ENCODE measurements at regions not wholly inside any gene's neighbourhood (a gene's known extent, or its start where the extent isn't known, plus 50 kb on each side); places are given as distances from the start of the nearest gene placed in this dataset.

DNA sequence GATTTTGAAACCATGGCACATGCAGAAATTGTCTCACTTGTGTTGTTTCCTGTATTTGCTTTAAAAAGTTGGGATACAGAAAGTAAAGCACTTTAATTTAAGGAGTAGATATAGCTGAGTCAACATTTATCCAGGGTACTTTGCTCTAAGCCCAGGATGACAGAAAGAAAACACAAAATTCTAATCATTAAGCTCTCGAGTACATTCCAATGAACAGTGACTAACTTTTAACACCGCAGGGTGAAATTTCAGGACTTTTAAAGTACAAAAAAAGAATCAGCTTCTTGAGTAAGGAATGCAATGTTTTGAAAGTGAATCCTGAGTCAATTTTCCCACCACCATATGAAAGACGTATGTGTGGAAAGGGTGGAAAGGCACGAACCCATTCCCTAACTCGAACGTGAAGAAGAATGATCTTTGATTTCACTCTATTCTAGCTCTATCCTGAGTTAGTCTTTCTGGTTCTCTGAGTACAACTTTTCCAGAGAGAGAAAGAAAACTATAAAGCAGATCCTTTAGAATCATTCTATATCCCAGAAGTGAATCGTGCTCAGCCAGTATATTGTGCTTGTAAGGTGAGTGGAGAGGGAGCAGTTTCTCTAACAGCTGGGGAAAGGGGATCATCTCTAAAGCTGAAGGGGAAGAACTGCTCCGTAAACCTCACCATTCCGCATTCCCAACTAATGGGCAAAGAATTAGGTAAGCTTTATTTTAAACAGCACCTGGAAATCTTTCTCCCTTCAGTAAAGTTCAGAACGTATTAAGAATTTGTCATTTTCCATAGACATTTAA is 779.0 kb upstream of the FLRT2 start:
- Histone ChIP-seq H3K27me3 (ENCODE audit: control insufficient read depth in 2 of 2, insufficient read depth in 2 of 2, low read length in 2 of 2) (no peaks in the 10 kb centered on the region), H3K9ac (ENCODE audit: insufficient read depth, low read length, poor library complexity, severe bottlenecking) (no peak overlapping the region), H2AFZ (ENCODE audit: insufficient read depth, low read depth, low read length, poor library complexity, severe bottlenecking) (no peak overlapping the region), H4K20me1 (ENCODE audit: insufficient read depth, low read length) (no peaks in the 10 kb centered on the region), H3K4me3 (replicated peaks in 1 of 3; ENCODE audit: low read depth in 2 of 3, low read length in 3 of 3) (no peak overlapping the region), H3K4me1 (ENCODE audit: control insufficient read depth in 1 of 2, insufficient read depth in 2 of 2, low read length in 2 of 2) (no peaks in the 10 kb centered on the region), H3K36me3 (replicated peaks in 1 of 2; ENCODE audit: control insufficient read depth in 1 of 2, insufficient read depth in 2 of 2, low read length in 2 of 2) (no peaks in the 10 kb centered on the region), H3K79me2 (ENCODE audit: insufficient read depth, low read length) (no peaks in the 10 kb centered on the region), H3K4me2 (replicated peaks; ENCODE audit: extremely low read depth, low read length, poor library complexity, severe bottlenecking) (no peak overlapping the region), H3K27ac (ENCODE audit: low read depth in 1 of 2, low read length in 2 of 2) (no peak overlapping the region), H3K9me3 (replicated peaks in 1 of 2; ENCODE audit: control insufficient read depth in 1 of 2, insufficient read depth in 1 of 2, low read length in 2 of 2) (peaks cover 0 to 6% of the 10 kb centered on the region in 2 donors)
- Mint-ChIP-seq H3K36me3 (no peaks in the 10 kb centered on the region), H3K27me3 (ENCODE audit: low read depth in 3 of 3) (no peaks in the 10 kb centered on the region), H3K4me3 (no peak overlapping the region), H3K4me1 (no peaks in the 10 kb centered on the region), H3K9me3 (peaks cover 0 to 6% (median 0%) of the 10 kb centered on the region in 7 donors), H3K27ac (no peak overlapping the region)
- no peak for DNase-seq
- TF ChIP-seq, protein P1, sequence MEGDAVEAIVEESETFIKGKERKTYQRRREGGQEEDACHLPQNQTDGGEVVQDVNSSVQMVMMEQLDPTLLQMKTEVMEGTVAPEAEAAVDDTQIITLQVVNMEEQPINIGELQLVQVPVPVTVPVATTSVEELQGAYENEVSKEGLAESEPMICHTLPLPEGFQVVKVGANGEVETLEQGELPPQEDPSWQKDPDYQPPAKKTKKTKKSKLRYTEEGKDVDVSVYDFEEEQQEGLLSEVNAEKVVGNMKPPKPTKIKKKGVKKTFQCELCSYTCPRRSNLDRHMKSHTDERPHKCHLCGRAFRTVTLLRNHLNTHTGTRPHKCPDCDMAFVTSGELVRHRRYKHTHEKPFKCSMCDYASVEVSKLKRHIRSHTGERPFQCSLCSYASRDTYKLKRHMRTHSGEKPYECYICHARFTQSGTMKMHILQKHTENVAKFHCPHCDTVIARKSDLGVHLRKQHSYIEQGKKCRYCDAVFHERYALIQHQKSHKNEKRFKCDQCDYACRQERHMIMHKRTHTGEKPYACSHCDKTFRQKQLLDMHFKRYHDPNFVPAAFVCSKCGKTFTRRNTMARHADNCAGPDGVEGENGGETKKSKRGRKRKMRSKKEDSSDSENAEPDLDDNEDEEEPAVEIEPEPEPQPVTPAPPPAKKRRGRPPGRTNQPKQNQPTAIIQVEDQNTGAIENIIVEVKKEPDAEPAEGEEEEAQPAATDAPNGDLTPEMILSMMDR (IDR thresholded peaks at IDR 0.05): no peak
- WGBS (ENCODE audit: insufficient coverage): no CpG with 5 or more reads among the region's 10 CpGs
- intact Hi-C loops (cut with micrococcal nuclease): no loop called here

DNA sequence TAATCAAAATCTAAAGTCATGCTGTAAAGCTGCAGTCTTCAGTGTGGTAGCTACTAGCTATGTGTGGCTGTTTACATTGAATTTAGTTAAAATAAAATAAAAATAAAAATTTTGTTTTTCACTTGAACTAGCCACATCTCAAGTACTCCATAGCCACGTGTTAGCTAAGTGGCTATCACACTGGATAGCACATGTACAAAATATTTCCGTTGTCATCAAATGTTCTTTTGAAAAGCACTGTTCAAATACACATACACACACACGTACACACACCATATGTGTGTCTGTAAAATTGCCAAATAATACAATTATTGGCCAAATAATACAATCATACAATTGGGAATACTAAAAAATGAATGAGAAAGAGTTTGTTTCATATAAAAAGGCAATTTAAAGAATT is 778.2 kb upstream of the FLRT2 start:
- no peaks in the 10 kb centered on the region for H3K36me3 Mint-ChIP-seq
- Histone ChIP-seq H3K9ac (ENCODE audit: insufficient read depth, low read length, poor library complexity, severe bottlenecking) (no peak overlapping the region), H3K4me3 (replicated peaks in 1 of 3; ENCODE audit: low read depth in 2 of 3, low read length in 3 of 3) (no peak overlapping the region), H3K36me3 (replicated peaks in 1 of 2; ENCODE audit: control insufficient read depth in 1 of 2, insufficient read depth in 2 of 2, low read length in 2 of 2) (no peaks in the 10 kb centered on the region), H3K4me2 (replicated peaks; ENCODE audit: extremely low read depth, low read length, poor library complexity, severe bottlenecking) (no peak overlapping the region), H4K20me1 (ENCODE audit: insufficient read depth, low read length) (no peaks in the 10 kb centered on the region), H3K27ac (ENCODE audit: low read depth in 1 of 2, low read length in 2 of 2) (no peak overlapping the region), H3K79me2 (ENCODE audit: insufficient read depth, low read length) (no peaks in the 10 kb centered on the region), H2AFZ (ENCODE audit: insufficient read depth, low read depth, low read length, poor library complexity, severe bottlenecking) (no peak overlapping the region), H3K9me3 (replicated peaks in 1 of 2; ENCODE audit: control insufficient read depth in 1 of 2, insufficient read depth in 1 of 2, low read length in 2 of 2) (peaks cover 0 to 6% of the 10 kb centered on the region in 2 donors), H3K4me1 (ENCODE audit: control insufficient read depth in 1 of 2, insufficient read depth in 2 of 2, low read length in 2 of 2) (no peaks in the 10 kb centered on the region), H3K27me3 (ENCODE audit: control insufficient read depth in 2 of 2, insufficient read depth in 2 of 2, low read length in 2 of 2) (no peaks in the 10 kb centered on the region)
- H3K27ac Mint-ChIP-seq: no peak overlapping the region
- intact Hi-C loops (cut with micrococcal nuclease): no loop called here
- TF ChIP-seq, protein P1 (IDR thresholded peaks at IDR 0.05): no peak
- no peak overlapping the region for H3K4me3 Mint-ChIP-seq
- peaks cover 0 to 6% (median 0%) of the 10 kb centered on the region in 7 donors for H3K9me3 Mint-ChIP-seq
- DNase-seq: no peak
- H3K27me3 Mint-ChIP-seq (ENCODE audit: low read depth in 3 of 3): no peaks in the 10 kb centered on the region
- H3K4me1 Mint-ChIP-seq: no peaks in the 10 kb centered on the region
- 58% methylated on average over 2 of the region's 3 CpGs for WGBS (ENCODE audit: insufficient coverage)

Data from CD14-positive monocyte (primary cell).